ENCODE measurements at regions not wholly inside any gene's neighbourhood (a gene's known extent, or its start where the extent isn't known, plus 50 kb on each side); places are given as distances from the start of the nearest gene placed in this dataset.
A peak's percentile ranks its signal among the peaks of the same experiment; 100 is the strongest.

DNA sequence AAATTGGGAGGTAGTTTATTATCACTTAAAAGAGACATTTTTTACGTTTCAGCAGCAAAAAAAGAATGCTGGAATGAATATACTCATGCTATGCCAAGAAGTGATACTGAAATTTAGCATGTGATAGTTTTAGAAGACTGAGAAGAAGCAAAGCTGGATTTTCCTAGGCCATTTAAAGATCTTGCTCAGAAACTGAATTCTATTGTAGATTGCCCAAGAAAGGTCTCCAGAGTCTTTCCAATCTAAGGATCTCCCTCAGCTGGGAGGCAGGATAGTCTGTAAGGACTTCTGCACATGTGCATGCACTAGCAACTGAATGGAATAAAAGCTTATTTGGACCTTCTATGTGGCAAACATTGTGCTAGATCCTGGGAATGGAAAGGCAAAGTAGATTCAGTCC is 334.5 kb downstream of the DTWD2 start:
- Mint-ChIP-seq H3K27me3 (ENCODE audit: insufficient read depth, low read depth, poor library complexity) (peaks cover 4% of the 10 kb centered on the region), H3K27ac (no peak overlapping the region), H3K36me3 (ENCODE audit: low read depth) (peaks cover 31% of the 10 kb centered on the region), H3K4me3 (no peak overlapping the region), H3K9me3 (peaks cover 32% of the 10 kb centered on the region), H3K4me1 (no peaks in the 10 kb centered on the region)
- no peaks in the 10 kb centered on the region for H3K9me2 ChIP-seq (ENCODE audit: insufficient read depth)
- H2AFZ ChIP-seq: peak overlapping the region; percentile 72; the same call in 1 of the 2 replicates
- TF ChIP-seq, protein P1, sequence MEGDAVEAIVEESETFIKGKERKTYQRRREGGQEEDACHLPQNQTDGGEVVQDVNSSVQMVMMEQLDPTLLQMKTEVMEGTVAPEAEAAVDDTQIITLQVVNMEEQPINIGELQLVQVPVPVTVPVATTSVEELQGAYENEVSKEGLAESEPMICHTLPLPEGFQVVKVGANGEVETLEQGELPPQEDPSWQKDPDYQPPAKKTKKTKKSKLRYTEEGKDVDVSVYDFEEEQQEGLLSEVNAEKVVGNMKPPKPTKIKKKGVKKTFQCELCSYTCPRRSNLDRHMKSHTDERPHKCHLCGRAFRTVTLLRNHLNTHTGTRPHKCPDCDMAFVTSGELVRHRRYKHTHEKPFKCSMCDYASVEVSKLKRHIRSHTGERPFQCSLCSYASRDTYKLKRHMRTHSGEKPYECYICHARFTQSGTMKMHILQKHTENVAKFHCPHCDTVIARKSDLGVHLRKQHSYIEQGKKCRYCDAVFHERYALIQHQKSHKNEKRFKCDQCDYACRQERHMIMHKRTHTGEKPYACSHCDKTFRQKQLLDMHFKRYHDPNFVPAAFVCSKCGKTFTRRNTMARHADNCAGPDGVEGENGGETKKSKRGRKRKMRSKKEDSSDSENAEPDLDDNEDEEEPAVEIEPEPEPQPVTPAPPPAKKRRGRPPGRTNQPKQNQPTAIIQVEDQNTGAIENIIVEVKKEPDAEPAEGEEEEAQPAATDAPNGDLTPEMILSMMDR (conservative IDR thresholded peaks at IDR 0.05; ENCODE audit: low read depth in 2 of 2): no peak
- no peak for TF ChIP-seq ZNF331 (CRISPR knock-in tag; IDR thresholded peaks at IDR 0.05; ENCODE audit: low read depth)
- TF ChIP-seq JUNB (IDR thresholded peaks at IDR 0.05; ENCODE audit: unreplicated experiment): no peak
- no peak for TF ChIP-seq STAT1 (IDR thresholded peaks at IDR 0.05; ENCODE audit: unreplicated experiment)
- TF ChIP-seq, protein P2, sequence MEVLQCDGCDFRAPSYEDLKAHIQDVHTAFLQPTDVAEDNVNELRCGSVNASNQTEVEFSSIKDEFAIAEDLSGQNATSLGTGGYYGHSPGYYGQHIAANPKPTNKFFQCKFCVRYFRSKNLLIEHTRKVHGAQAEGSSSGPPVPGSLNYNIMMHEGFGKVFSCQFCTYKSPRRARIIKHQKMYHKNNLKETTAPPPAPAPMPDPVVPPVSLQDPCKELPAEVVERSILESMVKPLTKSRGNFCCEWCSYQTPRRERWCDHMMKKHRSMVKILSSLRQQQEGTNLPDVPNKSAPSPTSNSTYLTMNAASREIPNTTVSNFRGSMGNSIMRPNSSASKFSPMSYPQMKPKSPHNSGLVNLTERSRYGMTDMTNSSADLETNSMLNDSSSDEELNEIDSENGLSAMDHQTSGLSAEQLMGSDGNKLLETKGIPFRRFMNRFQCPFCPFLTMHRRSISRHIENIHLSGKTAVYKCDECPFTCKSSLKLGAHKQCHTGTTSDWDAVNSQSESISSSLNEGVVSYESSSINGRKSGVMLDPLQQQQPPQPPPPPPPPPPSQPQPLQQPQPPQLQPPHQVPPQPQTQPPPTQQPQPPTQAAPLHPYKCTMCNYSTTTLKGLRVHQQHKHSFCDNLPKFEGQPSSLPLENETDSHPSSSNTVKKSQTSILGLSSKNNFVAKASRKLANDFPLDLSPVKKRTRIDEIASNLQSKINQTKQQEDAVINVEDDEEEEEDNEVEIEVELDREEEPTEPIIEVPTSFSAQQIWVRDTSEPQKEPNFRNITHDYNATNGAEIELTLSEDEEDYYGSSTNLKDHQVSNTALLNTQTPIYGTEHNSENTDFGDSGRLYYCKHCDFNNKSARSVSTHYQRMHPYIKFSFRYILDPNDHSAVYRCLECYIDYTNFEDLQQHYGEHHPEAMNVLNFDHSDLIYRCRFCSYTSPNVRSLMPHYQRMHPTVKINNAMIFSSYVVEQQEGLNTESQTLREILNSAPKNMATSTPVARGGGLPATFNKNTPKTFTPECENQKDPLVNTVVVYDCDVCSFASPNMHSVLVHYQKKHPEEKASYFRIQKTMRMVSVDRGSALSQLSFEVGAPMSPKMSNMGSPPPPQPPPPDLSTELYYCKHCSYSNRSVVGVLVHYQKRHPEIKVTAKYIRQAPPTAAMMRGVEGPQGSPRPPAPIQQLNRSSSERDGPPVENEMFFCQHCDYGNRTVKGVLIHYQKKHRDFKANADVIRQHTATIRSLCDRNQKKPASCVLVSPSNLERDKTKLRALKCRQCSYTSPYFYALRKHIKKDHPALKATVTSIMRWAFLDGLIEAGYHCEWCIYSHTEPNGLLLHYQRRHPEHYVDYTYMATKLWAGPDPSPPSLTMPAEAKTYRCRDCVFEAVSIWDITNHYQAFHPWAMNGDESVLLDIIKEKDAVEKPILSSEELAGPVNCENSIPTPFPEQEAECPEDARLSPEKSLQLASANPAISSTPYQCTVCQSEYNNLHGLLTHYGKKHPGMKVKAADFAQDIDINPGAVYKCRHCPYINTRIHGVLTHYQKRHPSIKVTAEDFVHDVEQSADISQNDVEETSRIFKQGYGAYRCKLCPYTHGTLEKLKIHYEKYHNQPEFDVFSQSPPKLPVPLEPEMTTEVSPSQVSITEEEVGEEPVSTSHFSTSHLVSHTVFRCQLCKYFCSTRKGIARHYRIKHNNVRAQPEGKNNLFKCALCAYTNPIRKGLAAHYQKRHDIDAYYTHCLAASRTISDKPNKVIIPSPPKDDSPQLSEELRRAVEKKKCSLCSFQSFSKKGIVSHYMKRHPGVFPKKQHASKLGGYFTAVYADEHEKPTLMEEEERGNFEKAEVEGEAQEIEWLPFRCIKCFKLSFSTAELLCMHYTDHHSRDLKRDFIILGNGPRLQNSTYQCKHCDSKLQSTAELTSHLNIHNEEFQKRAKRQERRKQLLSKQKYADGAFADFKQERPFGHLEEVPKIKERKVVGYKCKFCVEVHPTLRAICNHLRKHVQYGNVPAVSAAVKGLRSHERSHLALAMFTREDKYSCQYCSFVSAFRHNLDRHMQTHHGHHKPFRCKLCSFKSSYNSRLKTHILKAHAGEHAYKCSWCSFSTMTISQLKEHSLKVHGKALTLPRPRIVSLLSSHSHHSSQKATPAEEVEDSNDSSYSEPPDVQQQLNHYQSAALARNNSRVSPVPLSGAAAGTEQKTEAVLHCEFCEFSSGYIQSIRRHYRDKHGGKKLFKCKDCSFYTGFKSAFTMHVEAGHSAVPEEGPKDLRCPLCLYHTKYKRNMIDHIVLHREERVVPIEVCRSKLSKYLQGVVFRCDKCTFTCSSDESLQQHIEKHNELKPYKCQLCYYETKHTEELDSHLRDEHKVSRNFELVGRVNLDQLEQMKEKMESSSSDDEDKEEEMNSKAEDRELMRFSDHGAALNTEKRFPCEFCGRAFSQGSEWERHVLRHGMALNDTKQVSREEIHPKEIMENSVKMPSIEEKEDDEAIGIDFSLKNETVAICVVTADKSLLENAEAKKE (CRISPR knock-in tag; IDR thresholded peaks at IDR 0.05): no peak
- no peak for TF ChIP-seq NANOG (IDR thresholded peaks at IDR 0.05; ENCODE audit: borderline replicate concordance)
- TF ChIP-seq, protein P3, sequence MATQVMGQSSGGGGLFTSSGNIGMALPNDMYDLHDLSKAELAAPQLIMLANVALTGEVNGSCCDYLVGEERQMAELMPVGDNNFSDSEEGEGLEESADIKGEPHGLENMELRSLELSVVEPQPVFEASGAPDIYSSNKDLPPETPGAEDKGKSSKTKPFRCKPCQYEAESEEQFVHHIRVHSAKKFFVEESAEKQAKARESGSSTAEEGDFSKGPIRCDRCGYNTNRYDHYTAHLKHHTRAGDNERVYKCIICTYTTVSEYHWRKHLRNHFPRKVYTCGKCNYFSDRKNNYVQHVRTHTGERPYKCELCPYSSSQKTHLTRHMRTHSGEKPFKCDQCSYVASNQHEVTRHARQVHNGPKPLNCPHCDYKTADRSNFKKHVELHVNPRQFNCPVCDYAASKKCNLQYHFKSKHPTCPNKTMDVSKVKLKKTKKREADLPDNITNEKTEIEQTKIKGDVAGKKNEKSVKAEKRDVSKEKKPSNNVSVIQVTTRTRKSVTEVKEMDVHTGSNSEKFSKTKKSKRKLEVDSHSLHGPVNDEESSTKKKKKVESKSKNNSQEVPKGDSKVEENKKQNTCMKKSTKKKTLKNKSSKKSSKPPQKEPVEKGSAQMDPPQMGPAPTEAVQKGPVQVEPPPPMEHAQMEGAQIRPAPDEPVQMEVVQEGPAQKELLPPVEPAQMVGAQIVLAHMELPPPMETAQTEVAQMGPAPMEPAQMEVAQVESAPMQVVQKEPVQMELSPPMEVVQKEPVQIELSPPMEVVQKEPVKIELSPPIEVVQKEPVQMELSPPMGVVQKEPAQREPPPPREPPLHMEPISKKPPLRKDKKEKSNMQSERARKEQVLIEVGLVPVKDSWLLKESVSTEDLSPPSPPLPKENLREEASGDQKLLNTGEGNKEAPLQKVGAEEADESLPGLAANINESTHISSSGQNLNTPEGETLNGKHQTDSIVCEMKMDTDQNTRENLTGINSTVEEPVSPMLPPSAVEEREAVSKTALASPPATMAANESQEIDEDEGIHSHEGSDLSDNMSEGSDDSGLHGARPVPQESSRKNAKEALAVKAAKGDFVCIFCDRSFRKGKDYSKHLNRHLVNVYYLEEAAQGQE (IDR thresholded peaks at IDR 0.05; ENCODE audit: unreplicated experiment): no peak
- TF ChIP-seq EZH2phosphoT487 (IDR thresholded peaks at IDR 0.05; ENCODE audit: unreplicated experiment): no peak
- TF ChIP-seq CREB1 (CRISPR knock-in tag; IDR thresholded peaks at IDR 0.05; ENCODE audit: low read depth): no peak
- TF ChIP-seq EZH2 (IDR thresholded peaks at IDR 0.05; ENCODE audit: low read depth, unreplicated experiment): no peak
- no peak for TF ChIP-seq ZNF114 (CRISPR knock-in tag; IDR thresholded peaks at IDR 0.05)
- TF ChIP-seq, protein P4, sequence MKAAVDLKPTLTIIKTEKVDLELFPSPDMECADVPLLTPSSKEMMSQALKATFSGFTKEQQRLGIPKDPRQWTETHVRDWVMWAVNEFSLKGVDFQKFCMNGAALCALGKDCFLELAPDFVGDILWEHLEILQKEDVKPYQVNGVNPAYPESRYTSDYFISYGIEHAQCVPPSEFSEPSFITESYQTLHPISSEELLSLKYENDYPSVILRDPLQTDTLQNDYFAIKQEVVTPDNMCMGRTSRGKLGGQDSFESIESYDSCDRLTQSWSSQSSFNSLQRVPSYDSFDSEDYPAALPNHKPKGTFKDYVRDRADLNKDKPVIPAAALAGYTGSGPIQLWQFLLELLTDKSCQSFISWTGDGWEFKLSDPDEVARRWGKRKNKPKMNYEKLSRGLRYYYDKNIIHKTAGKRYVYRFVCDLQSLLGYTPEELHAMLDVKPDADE (IDR thresholded peaks at IDR 0.05): no peak
- no peak for TF ChIP-seq POLR2AphosphoS5 (IDR thresholded peaks at IDR 0.05; ENCODE audit: low read depth)
- no peak overlapping the region for H3K27ac ChIP-seq (ENCODE audit: low read depth)
- DNase-seq (ENCODE audit: low spot score) (no peak), ATAC-seq (no peak)
- peaks cover 15% of the 10 kb centered on the region for H3K36me3 ChIP-seq (ENCODE audit: insufficient read depth)
- no peaks in the 10 kb centered on the region for H3K27me3 ChIP-seq (ENCODE audit: insufficient read depth)
- H3F3A ChIP-seq (replicated peaks; ENCODE audit: low read depth): no peaks in the 10 kb centered on the region
- H3K4me1 ChIP-seq (ENCODE audit: insufficient read depth): no peaks in the 10 kb centered on the region
- no peaks in the 10 kb centered on the region for H4K20me1 ChIP-seq (replicated peaks; ENCODE audit: insufficient read depth)
- no peak overlapping the region for H3K4me3 ChIP-seq
- no peak overlapping the region for H3K4me2 ChIP-seq
- H3K79me2 ChIP-seq (replicated peaks; ENCODE audit: insufficient read depth): no peaks in the 10 kb centered on the region

Measured in GM23338 (cell line).